Liver (tissue), 8 donors: ENCODE measurements at regions not wholly inside any gene's neighbourhood (a gene's known extent, or its start where the extent isn't known, plus 50 kb on each side); places are given as distances from the start of the nearest gene placed in this dataset.

Experiments used
- DNase-seq: peaks from one replicate; pipeline ENCODE4 v3.0.0-alpha.2; 2017; ENCODE audit warnings: low spot score
- H3K27ac ChIP-seq, 2 donors: one replicate each; pipeline ENCODE4 v1.7.0; 2013; ENCODE audit warnings: inconsistent platforms in 2 of 2, low read length in 2 of 2, control low read depth in 1 of 2, low read depth in 1 of 2, mild to moderate bottlenecking in 1 of 2
- H3K27me3 ChIP-seq, 4 donors: one replicate each; pipeline versions ENCODE4 v1.6.1 to v1.7.0; 2013; ENCODE audit warnings: low read length in 3 of 4, inconsistent platforms in 1 of 4, mild to moderate bottlenecking in 1 of 4, moderate library complexity in 1 of 4; ENCODE audit not compliant: control insufficient read depth in 4 of 4, insufficient read depth in 4 of 4
- H3K36me3 ChIP-seq, 4 donors: one replicate each; pipeline versions ENCODE4 v1.6.1 to v1.7.0; 2013; ENCODE audit warnings: low read length in 3 of 4, mild to moderate bottlenecking in 3 of 4, low read depth in 1 of 4, moderate library complexity in 1 of 4; ENCODE audit not compliant: control insufficient read depth in 4 of 4, insufficient read depth in 3 of 4
- H3K4me1 ChIP-seq, 4 donors: one replicate each; pipeline versions ENCODE4 v1.6.1 to v1.7.0; 2013; ENCODE audit warnings: low read length in 3 of 4, mild to moderate bottlenecking in 3 of 4, moderate library complexity in 1 of 4; ENCODE audit not compliant: control insufficient read depth in 4 of 4, insufficient read depth in 4 of 4
- H3K4me3 ChIP-seq, 3 donors: one replicate each; pipeline versions ENCODE4 v1.6.1 to v1.7.0; 2013; ENCODE audit warnings: low read length in 3 of 3, control low read depth in 1 of 3, low read depth in 1 of 3, mild to moderate bottlenecking in 1 of 3
- H3K9ac ChIP-seq, 2 donors: one replicate each; pipeline ENCODE4 v1.7.0; 2013; ENCODE audit warnings: low read length in 2 of 2, mild to moderate bottlenecking in 2 of 2, moderate library complexity in 2 of 2, control low read depth in 1 of 2, low read depth in 1 of 2
- H3K9me3 ChIP-seq, 4 donors: one replicate each; pipeline versions ENCODE4 v1.6.1 to v1.7.0; 2013; ENCODE audit warnings: low read length in 3 of 4; ENCODE audit not compliant: control insufficient read depth in 4 of 4
- EGR1 ChIP-seq, 2 donors: IDR thresholded peaks; 2 replicates each; pipeline ENCODE4 v1.6.1; 2016 to 2018; ENCODE audit warnings: antibody characterized with exemption in 2 of 2, low read depth in 2 of 2
- FOXA1 ChIP-seq: IDR thresholded peaks from 2 replicates; pipeline ENCODE4 v1.6.1; 2016; ENCODE audit warnings: antibody characterized with exemption
- FOXA2 ChIP-seq: IDR thresholded peaks from 2 replicates; pipeline ENCODE4 v1.6.1; 2016; ENCODE audit warnings: antibody characterized with exemption
- GABPA ChIP-seq, 2 donors: IDR thresholded peaks in 1 of 2; conservative IDR thresholded peaks in 1 of 2; 2 replicates each; pipeline ENCODE4 v1.6.1; 2016; ENCODE audit warnings: antibody characterized with exemption in 2 of 2, mild to moderate bottlenecking in 1 of 2, moderate library complexity in 1 of 2
- HNF4A ChIP-seq, 2 donors: conservative IDR thresholded peaks; 2 replicates each; pipeline ENCODE4 v1.6.1; 2016; ENCODE audit warnings: antibody characterized with exemption in 2 of 2, mild to moderate bottlenecking in 2 of 2
- HNF4G ChIP-seq: IDR thresholded peaks from 2 replicates; pipeline ENCODE4 v1.6.1; 2016; ENCODE audit warnings: antibody characterized with exemption
- JUND ChIP-seq, 2 donors: IDR thresholded peaks; 2 replicates each; pipeline ENCODE4 v1.6.1; 2016; ENCODE audit warnings: antibody characterized with exemption in 2 of 2
- NR2F2 ChIP-seq: IDR thresholded peaks from 2 replicates; pipeline ENCODE4 v1.6.1; 2016; ENCODE audit warnings: antibody characterized with exemption
- RAD21 ChIP-seq, 2 donors: IDR thresholded peaks; 2 replicates each; pipeline ENCODE4 v1.6.1; 2016; ENCODE audit warnings: antibody characterized with exemption in 2 of 2, mild to moderate bottlenecking in 2 of 2
- RXRA ChIP-seq, 2 donors: IDR thresholded peaks; 2 replicates each; pipeline ENCODE4 v1.6.1; 2017 to 2018; ENCODE audit warnings: antibody characterized with exemption in 2 of 2, mild to moderate bottlenecking in 1 of 2
- SP1 ChIP-seq: IDR thresholded peaks from 2 replicates; pipeline ENCODE4 v1.6.1; 2018; ENCODE audit warnings: antibody characterized with exemption, mild to moderate bottlenecking
- TAF1 ChIP-seq: conservative IDR thresholded peaks from 2 replicates; pipeline ENCODE4 v1.6.1; 2016; ENCODE audit warnings: antibody characterized with exemption, mild to moderate bottlenecking
- YY1 ChIP-seq: IDR thresholded peaks from 2 replicates; pipeline ENCODE4 v1.6.1; 2016; ENCODE audit warnings: antibody characterized with exemption, mild to moderate bottlenecking
- WGBS: extraction: QIAGEN DNeasy Blood & Tissue Kit; methylation state at CpG from one replicate; pipeline ENCODE4 v1.1.7; 2013; 5-methylcytosine and 5-hydroxymethylcytosine counted together
- TF ChIP-seq, protein P1 (sequence below): IDR thresholded peaks from 2 replicates; pipeline ENCODE4 v1.6.1; 2016; ENCODE audit warnings: antibody characterized with exemption
- TF ChIP-seq, protein P2 (sequence below): fragments of 150-350 bp; IDR thresholded peaks from 2 replicates; pipeline ENCODE4 v1.5.1; 2017; ENCODE audit warnings: improper control_type of control experiment, low read depth, low read length; ENCODE audit not compliant: missing input control
- TF ChIP-seq, protein P3 (sequence below): IDR thresholded peaks from 2 replicates; pipeline ENCODE4 v1.6.1; 2016; ENCODE audit warnings: antibody characterized with exemption
- TF ChIP-seq, protein P4 (sequence below): IDR thresholded peaks from 2 replicates; pipeline ENCODE4 v1.6.1; 2016; ENCODE audit warnings: antibody characterized with exemption, mild to moderate bottlenecking
- donor health status: healthy.
- donor health status: healthy.
- donor health status: healthy.
- donor health status: healthy.
- donor health status: healthy.

DNA sequence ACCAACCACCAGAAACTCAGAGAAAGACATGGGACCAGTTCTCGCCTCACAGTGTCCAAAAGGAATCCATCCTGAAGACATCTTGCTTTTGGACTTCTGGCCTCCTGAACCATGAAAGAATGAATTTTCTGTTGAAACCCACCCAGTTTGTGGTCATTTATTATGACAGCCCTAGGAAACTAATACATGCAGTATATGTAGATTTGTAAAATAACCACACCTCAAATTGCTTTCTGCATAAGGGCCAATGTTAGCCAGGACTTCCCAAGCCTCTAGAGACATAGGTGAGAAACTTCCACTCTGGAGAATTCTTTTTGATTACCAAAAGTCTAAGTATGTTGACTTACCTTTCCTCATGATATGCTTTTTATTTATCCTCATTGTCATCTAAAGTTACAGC lies 210.5 kb upstream of the SP4 start:
- H3K27me3 ChIP-seq, result peaks cover 0 to 3% (median 0%) of the 10 kb centered on the region in 4 donors
- no peaks in the 10 kb centered on the region for H3K9me3 ChIP-seq
- H3K36me3 ChIP-seq, result no peaks in the 10 kb centered on the region
- no peak overlapping the region for H3K9ac ChIP-seq
- TF ChIP-seq, protein P1, sequence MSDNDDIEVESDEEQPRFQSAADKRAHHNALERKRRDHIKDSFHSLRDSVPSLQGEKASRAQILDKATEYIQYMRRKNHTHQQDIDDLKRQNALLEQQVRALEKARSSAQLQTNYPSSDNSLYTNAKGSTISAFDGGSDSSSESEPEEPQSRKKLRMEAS, result no peak
- TF ChIP-seq FOXA1 (no peak), JUND (IDR thresholded peaks at IDR 0.05) (no peak), RAD21 (IDR thresholded peaks at IDR 0.05) (no peak)
- TF ChIP-seq, protein P2, sequence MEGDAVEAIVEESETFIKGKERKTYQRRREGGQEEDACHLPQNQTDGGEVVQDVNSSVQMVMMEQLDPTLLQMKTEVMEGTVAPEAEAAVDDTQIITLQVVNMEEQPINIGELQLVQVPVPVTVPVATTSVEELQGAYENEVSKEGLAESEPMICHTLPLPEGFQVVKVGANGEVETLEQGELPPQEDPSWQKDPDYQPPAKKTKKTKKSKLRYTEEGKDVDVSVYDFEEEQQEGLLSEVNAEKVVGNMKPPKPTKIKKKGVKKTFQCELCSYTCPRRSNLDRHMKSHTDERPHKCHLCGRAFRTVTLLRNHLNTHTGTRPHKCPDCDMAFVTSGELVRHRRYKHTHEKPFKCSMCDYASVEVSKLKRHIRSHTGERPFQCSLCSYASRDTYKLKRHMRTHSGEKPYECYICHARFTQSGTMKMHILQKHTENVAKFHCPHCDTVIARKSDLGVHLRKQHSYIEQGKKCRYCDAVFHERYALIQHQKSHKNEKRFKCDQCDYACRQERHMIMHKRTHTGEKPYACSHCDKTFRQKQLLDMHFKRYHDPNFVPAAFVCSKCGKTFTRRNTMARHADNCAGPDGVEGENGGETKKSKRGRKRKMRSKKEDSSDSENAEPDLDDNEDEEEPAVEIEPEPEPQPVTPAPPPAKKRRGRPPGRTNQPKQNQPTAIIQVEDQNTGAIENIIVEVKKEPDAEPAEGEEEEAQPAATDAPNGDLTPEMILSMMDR, result no peak
- TF ChIP-seq, protein P3, sequence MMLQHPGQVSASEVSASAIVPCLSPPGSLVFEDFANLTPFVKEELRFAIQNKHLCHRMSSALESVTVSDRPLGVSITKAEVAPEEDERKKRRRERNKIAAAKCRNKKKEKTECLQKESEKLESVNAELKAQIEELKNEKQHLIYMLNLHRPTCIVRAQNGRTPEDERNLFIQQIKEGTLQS, result no peak
- DNase-seq, result no peak
- no peak overlapping the region for H3K27ac ChIP-seq
- 94% methylated on average over 1 of the region's 1 CpG for WGBS
- H3K4me3 ChIP-seq, result no peak overlapping the region
- no peaks in the 10 kb centered on the region for H3K4me1 ChIP-seq

DNA sequence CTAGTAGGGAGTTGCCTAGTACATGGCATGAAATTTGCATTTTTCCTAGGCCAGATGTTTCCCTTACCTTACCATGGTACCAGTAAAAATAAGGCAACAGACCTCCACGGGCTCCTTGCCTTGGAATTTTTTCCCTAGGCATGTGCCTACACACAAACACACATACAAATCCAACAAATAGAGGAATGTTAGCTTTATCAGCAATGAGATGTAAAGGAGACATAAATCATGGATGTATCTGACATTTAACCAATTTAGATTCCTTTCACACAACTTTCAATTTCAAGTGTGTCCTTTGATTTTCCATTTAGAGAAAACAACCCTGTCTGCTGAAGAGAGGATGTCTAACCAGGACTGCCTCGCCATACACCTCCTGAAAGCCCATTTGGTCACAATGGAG lies 209.7 kb upstream of the SP4 start:
- Histone ChIP-seq H3K4me3 (no peak overlapping the region), H3K9me3 (no peaks in the 10 kb centered on the region), H3K36me3 (no peaks in the 10 kb centered on the region), H3K27me3 (no peaks in the 10 kb centered on the region), H3K9ac (no peak overlapping the region), H3K27ac (no peak overlapping the region), H3K4me1 (no peaks in the 10 kb centered on the region)
- no peak for DNase-seq
- TF ChIP-seq YY1 (no peak), RAD21 (IDR thresholded peaks at IDR 0.05) (no peak), RXRA (IDR thresholded peaks at IDR 0.05) (no peak), SP1 (no peak), FOXA1 (no peak)
- TF ChIP-seq, protein P3, result no peak
- 79% methylated on average over 2 of the region's 2 CpGs for whole genome bisulfite sequencing

DNA sequence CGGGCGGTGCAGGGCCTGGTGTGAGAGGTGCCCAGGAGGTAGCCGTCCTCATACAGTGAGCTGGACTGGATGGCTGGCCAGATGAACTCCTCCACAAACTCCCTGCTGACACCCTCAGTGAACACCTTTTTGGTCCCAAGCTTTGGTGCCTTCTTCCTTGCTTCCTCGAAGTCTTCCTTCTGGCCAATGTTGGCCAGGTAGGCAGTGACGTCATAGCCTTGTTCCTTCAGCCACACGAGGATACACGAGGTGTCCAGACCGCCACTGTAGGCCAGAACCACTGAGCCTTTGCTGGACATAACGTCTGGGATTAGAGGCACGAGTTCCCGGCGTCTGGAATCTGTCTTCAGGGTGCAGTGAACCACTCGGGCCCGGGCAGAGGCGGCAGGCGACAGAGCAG lies 206.8 kb upstream of the SP4 start:
- Histone ChIP-seq H3K27ac (no peak overlapping the region), H3K9ac (no peak overlapping the region), H3K27me3 (no peaks in the 10 kb centered on the region), H3K9me3 (no peaks in the 10 kb centered on the region), H3K4me3 (no peak overlapping the region), H3K36me3 (no peaks in the 10 kb centered on the region), H3K4me1 (no peaks in the 10 kb centered on the region)
- no peak for DNase-seq
- TF ChIP-seq RXRA (IDR thresholded peaks at IDR 0.05) (no peak), HNF4A (conservative IDR thresholded peaks at IDR 0.05) (no peak), FOXA2 (no peak), NR2F2 (no peak), SP1 (no peak), GABPA (IDR thresholded peaks at IDR 0.05 in 1 of 2, conservative IDR thresholded peaks at IDR 0.05 in 1 of 2) (no peak), JUND (IDR thresholded peaks at IDR 0.05) (no peak), EGR1 (IDR thresholded peaks at IDR 0.05; ENCODE audit: low read depth in 2 of 2) (no peak), TAF1 (no peak), RAD21 (IDR thresholded peaks at IDR 0.05) (no peak), HNF4G (no peak), YY1 (no peak), FOXA1 (no peak)
- TF ChIP-seq, protein P4, sequence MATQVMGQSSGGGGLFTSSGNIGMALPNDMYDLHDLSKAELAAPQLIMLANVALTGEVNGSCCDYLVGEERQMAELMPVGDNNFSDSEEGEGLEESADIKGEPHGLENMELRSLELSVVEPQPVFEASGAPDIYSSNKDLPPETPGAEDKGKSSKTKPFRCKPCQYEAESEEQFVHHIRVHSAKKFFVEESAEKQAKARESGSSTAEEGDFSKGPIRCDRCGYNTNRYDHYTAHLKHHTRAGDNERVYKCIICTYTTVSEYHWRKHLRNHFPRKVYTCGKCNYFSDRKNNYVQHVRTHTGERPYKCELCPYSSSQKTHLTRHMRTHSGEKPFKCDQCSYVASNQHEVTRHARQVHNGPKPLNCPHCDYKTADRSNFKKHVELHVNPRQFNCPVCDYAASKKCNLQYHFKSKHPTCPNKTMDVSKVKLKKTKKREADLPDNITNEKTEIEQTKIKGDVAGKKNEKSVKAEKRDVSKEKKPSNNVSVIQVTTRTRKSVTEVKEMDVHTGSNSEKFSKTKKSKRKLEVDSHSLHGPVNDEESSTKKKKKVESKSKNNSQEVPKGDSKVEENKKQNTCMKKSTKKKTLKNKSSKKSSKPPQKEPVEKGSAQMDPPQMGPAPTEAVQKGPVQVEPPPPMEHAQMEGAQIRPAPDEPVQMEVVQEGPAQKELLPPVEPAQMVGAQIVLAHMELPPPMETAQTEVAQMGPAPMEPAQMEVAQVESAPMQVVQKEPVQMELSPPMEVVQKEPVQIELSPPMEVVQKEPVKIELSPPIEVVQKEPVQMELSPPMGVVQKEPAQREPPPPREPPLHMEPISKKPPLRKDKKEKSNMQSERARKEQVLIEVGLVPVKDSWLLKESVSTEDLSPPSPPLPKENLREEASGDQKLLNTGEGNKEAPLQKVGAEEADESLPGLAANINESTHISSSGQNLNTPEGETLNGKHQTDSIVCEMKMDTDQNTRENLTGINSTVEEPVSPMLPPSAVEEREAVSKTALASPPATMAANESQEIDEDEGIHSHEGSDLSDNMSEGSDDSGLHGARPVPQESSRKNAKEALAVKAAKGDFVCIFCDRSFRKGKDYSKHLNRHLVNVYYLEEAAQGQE, result no peak
- TF ChIP-seq, protein P3, result no peak
- TF ChIP-seq, protein P2, result no peak
- TF ChIP-seq, protein P1, result no peak
- 87% methylated on average over 16 of the region's 16 CpGs for WGBS
